ENCODE measurements at regions not wholly inside any gene's neighbourhood (a gene's known extent, or its start where the extent isn't known, plus 50 kb on each side); places are given as distances from the start of the nearest gene placed in this dataset.
A peak's percentile ranks its signal among the peaks of the same experiment; 100 is the strongest.

GRCh38 chr14:34338056-34338455 lies 124.0 kb downstream of the SPTSSA start:
- no peak overlapping the region for H3K4me3 Mint-ChIP-seq (ENCODE audit: unreplicated experiment)
- H3K27ac Mint-ChIP-seq (ENCODE audit: unreplicated experiment), result no peak overlapping the region
- no peaks in the 10 kb centered on the region for H3K27me3 Mint-ChIP-seq (ENCODE audit: unreplicated experiment)
- peaks cover 4% of the 10 kb centered on the region for H3K4me1 Mint-ChIP-seq (ENCODE audit: unreplicated experiment)
- no peak for TF ChIP-seq CTCF (IDR thresholded peaks at IDR 0.05; ENCODE audit: unreplicated experiment)
- peaks cover 4% of the 10 kb centered on the region for H3K9me3 Mint-ChIP-seq (ENCODE audit: unreplicated experiment)
- no peak for DNase-seq (ENCODE audit: low spot score)
- H3K36me3 Mint-ChIP-seq (ENCODE audit: low read depth, unreplicated experiment), result no peaks in the 10 kb centered on the region

GRCh38 chr14:34336501-34336900 lies 125.5 kb downstream of the SPTSSA start:
- H3K4me3 Mint-ChIP-seq (ENCODE audit: unreplicated experiment), result no peak overlapping the region
- no peaks in the 10 kb centered on the region for H3K36me3 Mint-ChIP-seq (ENCODE audit: low read depth, unreplicated experiment)
- no peaks in the 10 kb centered on the region for H3K27me3 Mint-ChIP-seq (ENCODE audit: unreplicated experiment)
- H3K4me1 Mint-ChIP-seq (ENCODE audit: unreplicated experiment), result peaks cover 8% of the 10 kb centered on the region
- no peaks in the 10 kb centered on the region for H3K9me3 Mint-ChIP-seq (ENCODE audit: unreplicated experiment)
- H3K27ac Mint-ChIP-seq (ENCODE audit: unreplicated experiment), result no peak overlapping the region
- TF ChIP-seq CTCF (IDR thresholded peaks at IDR 0.05; ENCODE audit: unreplicated experiment), result no peak
- DNase-seq (ENCODE audit: low spot score), result no peak

- Mint-ChIP-seq H3K27me3 (ENCODE audit: unreplicated experiment) (no peaks in the 10 kb centered on the region), H3K36me3 (ENCODE audit: low read depth, unreplicated experiment) (no peaks in the 10 kb centered on the region), H3K27ac (ENCODE audit: unreplicated experiment) (no peak overlapping the region), H3K4me1 (ENCODE audit: unreplicated experiment) (peaks cover 8% of the 10 kb centered on the region), H3K4me3 (ENCODE audit: unreplicated experiment) (no peak overlapping the region), H3K9me3 (ENCODE audit: unreplicated experiment) (no peaks in the 10 kb centered on the region)
- DNase-seq (ENCODE audit: low spot score), result no peak
- no peak for TF ChIP-seq CTCF (IDR thresholded peaks at IDR 0.05; ENCODE audit: unreplicated experiment)
These were observed 126.1 kb downstream of the SPTSSA start for GRCh38 chr14:34335968-34336367.

- Mint-ChIP-seq H3K27ac (ENCODE audit: unreplicated experiment) (no peak overlapping the region), H3K36me3 (ENCODE audit: low read depth, unreplicated experiment) (no peaks in the 10 kb centered on the region), H3K4me3 (ENCODE audit: unreplicated experiment) (no peak overlapping the region), H3K27me3 (ENCODE audit: unreplicated experiment) (no peaks in the 10 kb centered on the region), H3K4me1 (ENCODE audit: unreplicated experiment) (peaks cover 4% of the 10 kb centered on the region), H3K9me3 (ENCODE audit: unreplicated experiment) (no peaks in the 10 kb centered on the region)
- no peak for TF ChIP-seq CTCF (IDR thresholded peaks at IDR 0.05; ENCODE audit: unreplicated experiment)
- DNase-seq (ENCODE audit: low spot score), result no peak
These were observed 127.7 kb downstream of the SPTSSA start for GRCh38 chr14:34334329-34334728.

GRCh38 chr14:34331728-34332623 lies 130.1 kb downstream of the SPTSSA start:
- Mint-ChIP-seq H3K9me3 (ENCODE audit: unreplicated experiment) (no peaks in the 10 kb centered on the region), H3K4me1 (ENCODE audit: unreplicated experiment) (peaks cover 4% of the 10 kb centered on the region), H3K4me3 (ENCODE audit: unreplicated experiment) (no peak overlapping the region), H3K27ac (ENCODE audit: unreplicated experiment) (no peak overlapping the region), H3K27me3 (ENCODE audit: unreplicated experiment) (no peaks in the 10 kb centered on the region), H3K36me3 (ENCODE audit: low read depth, unreplicated experiment) (no peaks in the 10 kb centered on the region)
- DNase-seq (ENCODE audit: low spot score), result peak; percentile 67
- TF ChIP-seq CTCF (IDR thresholded peaks at IDR 0.05; ENCODE audit: unreplicated experiment), result peak; percentile 75
